ENCODE measurements at regions not wholly inside any gene's neighbourhood (a gene's known extent, or its start where the extent isn't known, plus 50 kb on each side); places are given as distances from the start of the nearest gene placed in this dataset.

DNA sequence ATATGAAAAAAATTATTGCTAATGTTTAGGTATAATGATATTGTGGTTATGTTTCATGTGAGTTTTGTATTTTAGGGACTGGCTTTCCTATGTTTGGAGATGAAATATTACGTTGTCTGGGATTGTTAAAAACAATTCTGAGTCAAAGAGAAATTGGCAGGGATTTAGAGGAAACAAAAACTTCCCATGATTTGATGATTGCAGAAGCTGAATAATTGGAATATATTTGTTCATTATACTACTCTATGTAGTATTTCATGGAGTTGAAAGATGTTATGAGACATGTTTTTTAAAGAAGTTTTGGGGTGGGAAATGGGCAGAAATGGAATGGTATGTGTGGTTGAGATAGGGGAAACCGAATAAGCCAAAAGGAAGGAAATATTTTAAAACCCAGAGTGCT is 1392.9 kb downstream of the EFNB2 start:
- DNase-seq (ENCODE audit: low read depth), result no peak

DNA sequence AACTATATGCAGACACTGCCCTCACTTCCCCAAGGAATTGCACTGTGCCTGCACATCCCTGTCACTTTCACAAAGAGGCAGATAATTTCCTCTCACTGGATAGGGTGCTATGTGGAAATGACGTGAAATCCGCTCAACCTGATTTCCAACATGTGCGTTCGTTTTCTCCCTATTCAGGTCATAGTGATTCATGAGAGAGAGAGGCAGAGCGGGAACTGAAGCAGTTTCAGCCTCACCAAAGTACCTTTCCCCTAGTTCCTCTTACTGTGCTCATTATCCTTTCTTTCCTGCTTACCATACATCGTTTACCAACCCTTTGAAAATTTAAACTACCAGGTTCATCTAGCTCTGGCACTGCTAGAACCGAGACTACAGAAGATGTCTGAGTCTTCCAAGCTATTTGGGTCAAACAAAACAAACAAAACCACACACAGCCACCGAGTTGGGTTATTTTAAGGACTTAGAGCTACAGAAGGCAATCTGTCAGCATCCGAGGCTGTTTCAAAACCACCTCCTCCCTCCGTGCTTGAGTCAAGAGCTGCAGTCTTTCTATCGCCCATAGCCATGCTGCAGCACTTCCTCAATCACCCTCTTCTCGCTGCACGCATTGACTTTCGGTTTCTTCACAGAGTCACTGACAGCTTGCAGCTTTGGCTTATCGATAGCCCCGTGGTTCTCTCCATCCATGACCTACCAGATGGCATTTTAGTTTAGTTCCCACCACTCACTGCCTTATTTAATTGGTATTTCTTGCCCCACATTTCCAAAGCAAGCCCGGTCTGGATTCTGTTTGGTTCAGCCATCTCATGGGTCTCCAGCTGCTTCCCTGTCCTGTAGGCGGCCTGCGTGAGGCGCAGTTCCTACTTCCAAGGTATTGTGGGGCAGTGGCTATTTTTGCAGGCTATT is 1395.8 kb downstream of the EFNB2 start:
- DNase-seq (ENCODE audit: low read depth), result peak; percentile 6

DNA sequence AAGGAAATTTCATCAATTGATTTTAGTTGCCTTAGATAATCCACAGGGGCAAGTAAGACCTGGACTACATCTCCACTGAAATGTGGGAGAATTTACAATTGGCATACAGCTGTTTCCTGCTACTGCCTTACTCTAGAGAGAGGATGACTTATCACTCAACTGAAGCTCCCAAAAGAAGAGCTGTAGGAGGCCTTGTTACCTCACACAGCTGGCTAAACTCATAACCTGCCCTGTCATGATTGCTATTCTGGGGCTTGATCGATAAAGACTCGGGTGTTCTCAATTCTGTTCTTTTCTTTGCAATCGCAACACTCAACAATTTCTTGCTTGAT is 1396.4 kb downstream of the EFNB2 start:
- DNase-seq (ENCODE audit: low read depth), result no peak

DNA sequence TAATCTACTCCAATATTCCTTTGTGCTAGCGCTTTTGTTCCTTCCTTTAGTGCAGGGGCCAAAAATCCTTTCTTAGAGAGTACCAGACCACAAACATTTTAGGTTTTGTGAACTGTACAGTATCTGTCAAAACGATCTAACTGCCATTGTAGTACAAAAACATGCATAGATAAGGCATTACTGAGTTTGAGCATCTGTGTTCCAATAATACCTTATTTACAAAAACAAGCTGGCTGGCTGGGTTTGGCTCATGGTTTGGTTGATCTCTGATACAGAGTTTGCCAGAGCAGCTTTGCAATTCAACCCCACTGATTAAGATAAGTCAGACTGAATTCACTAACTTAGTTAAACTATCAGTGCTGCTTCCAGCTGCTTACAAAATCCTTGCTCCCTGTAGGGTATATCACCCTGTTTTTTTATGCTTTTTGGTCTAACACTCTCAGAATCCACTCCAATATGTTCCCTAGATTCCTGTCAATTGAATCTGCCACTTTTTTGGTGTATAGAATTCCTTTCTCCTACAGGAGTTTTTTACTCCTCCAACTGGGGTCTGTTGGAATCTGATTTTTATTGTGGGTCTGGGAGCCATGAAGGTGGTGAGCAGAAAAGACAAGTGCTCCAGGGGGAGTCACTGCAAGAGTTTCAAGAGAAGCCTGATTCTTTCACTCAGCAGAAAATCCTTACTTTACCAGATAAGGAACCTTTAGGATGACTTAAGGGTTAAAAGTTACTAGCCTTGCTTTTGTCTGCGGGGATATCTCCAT is 1399.4 kb downstream of the EFNB2 start:
- DNase-seq (ENCODE audit: low read depth), result no peak

DNA sequence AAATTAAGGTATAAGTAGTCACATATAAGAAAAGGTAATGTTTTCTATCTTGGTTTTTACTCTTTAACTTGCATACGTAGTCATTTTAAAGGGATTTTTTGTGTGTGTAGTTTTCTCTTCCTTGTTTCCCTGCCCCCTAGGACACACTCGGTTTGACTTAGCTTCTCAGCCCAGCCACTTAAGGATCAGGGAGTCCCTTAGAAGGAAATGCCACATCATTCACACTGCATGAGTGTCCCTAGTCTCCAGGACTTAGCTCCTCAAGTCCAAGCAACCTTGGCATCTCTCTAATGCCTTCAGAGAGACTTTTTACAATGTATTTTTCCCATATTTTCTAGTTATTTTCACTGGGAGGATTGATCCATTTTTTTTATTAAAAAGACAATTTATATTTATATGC is 1407.7 kb downstream of the EFNB2 start:
- no peak for DNase-seq (ENCODE audit: low read depth)

DNA sequence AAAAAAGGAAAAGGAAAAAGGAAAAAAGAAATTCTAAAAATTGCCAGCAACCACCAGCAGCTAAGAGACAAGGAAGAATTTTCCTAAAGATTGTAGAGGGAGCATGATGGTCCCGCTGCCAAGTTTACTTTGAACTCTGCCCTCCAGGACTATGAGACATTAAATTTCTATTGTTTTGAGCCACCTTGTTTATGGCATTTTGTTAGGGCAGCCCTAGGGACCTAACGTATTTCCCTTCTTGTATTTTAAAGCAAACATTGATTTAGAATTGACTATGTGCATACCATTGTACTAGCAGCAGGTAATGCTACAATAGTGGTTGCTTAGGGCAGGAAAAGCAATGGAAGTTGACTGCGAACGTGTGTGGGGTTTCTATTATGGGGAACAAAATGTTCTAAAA is 1414.2 kb downstream of the EFNB2 start:
- DNase-seq (ENCODE audit: low read depth), result no peak

DNA sequence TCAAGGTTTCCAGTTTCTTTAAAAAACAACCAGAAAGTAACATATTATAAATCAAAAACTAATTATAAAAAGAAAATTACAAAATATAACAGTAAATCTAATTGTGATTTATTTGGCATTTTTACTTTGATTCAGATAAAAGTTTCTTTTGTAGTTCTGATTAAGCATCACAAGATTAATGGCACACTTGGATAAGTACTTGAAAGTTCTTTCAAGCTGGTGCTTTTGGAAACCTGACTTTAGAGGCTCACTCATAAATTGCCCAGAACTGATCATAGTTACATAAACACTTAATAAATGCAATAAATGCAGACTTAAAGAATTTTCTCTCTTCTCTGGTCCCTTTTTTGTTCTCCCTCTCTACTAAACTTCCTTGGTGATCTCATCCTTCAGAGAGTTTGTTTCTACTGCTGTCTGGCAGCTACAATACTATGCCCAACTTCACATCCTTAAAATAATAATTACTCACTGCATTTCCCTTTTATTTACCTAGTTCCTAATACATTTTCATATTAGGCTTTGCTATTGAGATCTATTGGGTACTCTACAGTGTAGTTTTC is 1417.0 kb downstream of the EFNB2 start:
- DNase-seq (ENCODE audit: low read depth), result no peak

DNA sequence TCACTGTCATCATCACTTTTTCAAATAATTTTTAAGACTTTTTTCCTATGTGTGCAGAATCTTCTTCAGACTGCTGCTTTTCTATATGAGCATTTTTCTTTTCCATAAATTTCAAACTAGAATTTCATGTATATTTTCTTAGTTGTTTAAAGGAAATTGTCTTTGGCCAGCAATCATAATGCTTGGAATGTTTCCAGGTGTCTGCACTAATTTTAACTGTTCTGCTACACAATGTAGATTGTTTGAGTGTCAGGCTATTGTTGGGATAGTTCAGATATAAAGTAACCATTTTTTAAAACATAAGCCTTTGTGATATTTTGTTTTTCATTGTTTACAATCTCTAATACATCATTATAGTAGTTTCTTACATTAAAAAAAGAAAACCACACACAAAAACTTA is 1418.5 kb downstream of the EFNB2 start:
- no peak for DNase-seq (ENCODE audit: low read depth)

DNA sequence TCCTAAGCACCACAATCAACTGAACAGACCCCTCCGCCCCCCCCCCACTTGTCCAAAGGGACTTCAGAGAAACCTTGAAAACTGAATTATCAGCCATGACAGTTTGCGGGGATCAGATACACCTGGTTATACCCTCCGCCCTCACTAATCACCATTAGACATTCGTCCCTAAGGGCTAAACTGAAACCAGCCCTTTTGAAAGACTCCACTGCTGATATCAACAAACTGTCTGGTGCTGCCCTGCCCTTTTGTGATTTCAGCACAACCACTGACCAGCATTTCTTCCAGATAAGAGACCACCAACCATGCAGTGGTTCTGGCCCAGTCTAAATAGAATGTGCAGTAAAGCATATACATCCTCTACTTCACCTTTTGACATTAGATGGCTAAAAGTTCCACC is 1422.9 kb downstream of the EFNB2 start:
- no peak for DNase-seq (ENCODE audit: low read depth)

DNA sequence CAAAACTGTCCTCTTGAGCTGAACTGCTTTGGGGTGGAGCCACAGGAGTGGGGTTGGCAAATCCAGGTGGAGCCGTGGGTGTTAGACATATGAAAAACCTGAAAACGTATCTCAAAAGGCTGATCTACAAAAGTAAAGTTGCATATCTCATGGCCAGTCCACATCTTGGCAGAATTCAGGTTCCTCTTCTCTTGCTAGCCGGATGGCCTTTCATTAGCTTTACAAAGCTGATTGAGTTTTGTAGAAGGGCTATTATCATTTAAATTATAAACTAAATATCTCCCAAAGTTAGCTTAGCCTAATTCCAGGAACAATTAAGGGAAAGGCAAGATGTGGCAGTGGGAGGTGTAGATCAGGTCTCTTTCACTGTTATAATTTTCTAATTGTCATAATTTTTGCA is 1427.7 kb downstream of the EFNB2 start:
- DNase-seq (ENCODE audit: low read depth), result no peak

DNA sequence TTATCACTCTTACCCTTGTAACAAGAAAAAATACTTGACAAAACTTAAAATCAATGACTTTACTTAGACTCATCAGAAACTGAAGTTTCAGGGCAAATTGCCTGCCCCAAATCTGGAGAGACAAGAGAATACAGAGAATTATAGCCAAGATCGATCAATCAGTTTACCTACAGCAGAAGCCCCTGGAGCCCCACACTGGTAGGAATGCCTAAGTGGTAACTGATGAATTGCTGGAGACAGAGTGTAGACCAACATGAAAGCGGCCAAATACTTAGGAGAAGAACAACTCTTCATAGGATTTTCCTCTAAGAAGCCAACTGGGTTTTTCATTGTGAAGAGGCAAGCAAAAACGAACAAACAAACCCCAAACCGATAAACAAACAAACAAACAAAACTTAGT is 1430.0 kb downstream of the EFNB2 start:
- DNase-seq (ENCODE audit: low read depth), result no peak

DNA sequence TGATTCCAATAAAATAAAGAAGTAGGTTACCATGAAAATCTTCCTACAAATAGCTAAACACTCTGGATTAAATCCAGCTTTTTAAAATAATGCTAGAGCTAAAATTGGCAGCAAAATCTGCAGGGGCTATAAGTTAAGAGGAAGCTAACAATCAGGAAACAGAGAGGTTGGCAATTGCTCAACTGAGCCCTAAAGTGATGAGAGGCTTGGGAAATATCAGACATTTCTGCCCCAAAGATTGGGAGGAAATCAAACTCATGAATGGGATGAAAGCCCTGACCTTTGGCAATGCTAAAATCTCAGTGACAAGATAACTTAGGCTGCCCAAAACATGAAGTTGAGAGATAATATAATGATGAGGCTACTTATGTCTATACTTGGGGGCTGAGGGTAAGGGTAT is 1437.9 kb downstream of the EFNB2 start:
- DNase-seq (ENCODE audit: low read depth), result no peak

DNA sequence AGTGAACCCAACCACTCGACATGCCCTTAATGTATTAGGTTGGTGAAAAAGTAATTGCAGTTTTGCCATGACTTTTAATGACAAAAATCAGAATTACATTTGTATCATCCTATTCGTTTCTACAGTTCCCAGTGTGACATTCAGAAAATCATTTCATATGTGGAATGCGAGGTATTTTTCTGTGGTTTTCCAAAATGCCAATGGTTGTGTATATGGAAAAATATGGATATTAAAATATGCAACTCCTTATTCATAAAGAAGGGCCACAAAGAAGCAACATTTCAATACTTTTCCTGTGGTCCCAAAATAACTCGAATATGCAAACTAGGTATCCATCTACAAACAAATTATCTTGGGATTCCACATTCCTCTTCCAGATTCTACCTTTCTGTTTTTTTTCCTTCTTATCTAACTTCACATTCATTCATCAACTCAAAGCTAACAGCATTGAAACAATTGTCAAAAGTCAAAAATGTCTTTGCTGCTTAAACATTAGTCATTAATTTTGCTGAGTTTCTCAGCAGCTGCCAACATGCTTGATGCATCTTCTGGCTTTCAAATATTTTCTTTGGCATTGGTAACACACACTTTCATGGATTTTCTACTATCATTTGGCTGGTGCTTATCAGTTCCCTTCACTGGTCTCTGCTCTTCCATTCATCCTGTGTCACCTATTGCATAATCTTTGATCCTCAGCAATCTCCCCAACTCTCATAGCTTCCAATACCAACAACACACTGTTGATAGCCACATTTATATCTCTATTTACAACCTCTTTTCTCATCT is 1445.4 kb downstream of the EFNB2 start:
- no peak for DNase-seq (ENCODE audit: low read depth)

DNA sequence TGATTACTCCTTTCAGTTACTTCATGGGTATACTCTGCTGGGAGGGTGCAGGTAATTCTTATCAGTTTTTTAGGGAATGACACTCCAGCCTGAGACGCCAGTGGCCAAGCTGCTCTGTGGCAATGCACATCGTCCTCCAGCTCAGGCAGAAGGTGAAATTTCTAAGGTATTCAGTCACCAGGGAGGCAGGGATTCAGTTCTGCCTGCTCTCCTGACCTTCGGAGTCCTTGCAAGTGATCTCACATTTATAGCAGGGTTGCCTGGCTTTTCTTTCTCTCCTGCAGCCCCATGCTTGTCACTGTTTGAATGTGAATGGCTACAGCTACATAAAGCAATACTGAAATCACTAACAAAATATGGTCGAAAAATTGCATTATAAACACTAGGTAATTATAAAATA is 1447.5 kb downstream of the EFNB2 start:
- no peak for DNase-seq (ENCODE audit: low read depth)

DNA sequence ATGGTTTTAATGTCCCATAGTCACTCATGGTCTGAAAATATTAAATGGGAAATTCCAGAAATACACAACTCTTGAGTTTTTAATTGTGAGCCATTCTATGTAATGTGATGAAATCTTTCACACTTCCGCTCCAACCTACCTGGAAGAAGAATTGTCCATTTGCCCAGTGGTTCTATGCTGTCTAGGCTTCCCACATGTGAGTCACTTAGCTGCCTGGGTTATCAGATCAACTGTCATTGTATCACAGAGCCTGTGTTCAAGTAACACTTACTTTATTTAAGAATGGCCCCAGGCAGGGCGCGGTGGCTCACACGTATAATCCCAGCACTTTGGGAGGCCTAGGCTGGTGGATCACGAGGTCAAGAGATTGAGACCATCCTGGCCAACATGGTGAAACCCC is 1450.5 kb downstream of the EFNB2 start:
- DNase-seq (ENCODE audit: low read depth), result no peak

DNA sequence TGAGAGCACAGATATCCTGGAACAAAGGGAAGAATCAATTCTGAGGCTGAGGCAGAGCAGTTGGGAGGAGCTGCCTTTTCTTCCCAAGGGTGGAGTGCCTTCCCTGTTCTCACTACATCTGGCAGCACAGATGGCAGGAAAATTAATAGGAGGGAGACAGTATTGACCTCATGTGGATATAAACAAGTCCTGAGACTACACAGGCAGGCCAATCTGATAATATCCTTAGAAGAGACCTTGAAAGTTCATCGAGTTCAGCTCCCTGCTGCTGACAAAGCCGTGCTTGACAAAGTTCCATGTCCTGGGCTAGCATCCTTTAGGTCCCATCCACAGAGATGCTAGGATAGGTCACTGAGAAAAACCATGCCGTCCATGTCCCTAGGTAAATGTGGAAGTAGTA is 1451.5 kb downstream of the EFNB2 start:
- DNase-seq (ENCODE audit: low read depth), result no peak

DNA sequence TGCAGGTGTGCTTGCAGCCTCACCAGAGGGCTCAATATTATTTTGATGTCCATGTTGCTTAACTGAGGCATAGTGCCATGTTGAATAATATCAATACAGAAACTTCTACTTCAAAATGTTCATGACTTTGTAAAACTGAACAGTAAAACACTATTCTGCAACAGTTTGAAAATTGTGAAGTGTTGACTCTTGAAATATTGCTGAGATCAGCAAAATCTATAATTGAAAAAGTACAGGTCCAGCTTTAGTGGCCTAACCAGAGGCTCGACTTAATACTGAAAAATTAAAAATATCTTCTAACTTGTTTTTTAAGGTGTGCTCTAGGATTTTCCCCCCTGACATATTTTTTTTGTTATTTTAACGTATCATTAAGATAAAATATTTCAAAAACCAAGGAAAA is 1460.7 kb downstream of the EFNB2 start:
- no peak for DNase-seq (ENCODE audit: low read depth)

DNA sequence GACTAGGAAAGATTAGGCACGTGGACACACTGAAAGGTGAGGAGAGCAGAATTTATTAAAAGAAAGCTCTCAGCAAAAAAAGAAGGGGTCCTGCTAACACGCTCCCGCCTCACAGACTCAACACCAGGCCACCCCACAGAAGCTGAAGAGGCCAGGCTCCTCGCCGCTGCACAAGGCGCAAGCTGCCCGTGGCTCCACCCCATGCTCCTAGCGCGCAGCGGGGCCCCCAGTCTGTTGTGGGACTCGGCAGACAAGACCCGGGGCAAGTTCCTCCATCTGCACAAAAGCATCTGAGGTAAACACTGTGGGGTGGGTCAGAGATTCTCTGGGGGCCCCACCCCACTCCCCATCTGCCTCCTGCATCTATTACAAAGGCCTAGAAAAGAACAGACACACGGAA is 1462.4 kb downstream of the EFNB2 start:
- no peak for DNase-seq (ENCODE audit: low read depth)

DNA sequence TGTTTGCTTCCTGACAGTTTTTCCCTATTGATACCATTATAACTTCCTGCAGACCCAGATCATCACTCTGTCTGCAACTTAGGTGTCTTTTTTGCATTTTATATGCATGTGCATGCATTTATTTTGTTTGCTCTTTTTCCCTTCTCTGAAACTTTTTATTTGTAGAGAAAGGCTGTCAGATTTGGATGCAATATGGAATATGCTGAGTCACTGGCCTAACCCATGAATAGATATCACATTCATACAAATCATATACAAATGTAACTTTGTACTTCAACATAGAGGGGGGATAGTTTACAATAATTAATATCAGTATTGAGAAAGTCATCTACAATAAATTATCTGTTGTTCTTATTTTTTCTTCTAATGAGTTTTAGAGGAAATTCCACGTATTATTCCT is 1465.0 kb downstream of the EFNB2 start:
- no peak for DNase-seq (ENCODE audit: low read depth)

DNA sequence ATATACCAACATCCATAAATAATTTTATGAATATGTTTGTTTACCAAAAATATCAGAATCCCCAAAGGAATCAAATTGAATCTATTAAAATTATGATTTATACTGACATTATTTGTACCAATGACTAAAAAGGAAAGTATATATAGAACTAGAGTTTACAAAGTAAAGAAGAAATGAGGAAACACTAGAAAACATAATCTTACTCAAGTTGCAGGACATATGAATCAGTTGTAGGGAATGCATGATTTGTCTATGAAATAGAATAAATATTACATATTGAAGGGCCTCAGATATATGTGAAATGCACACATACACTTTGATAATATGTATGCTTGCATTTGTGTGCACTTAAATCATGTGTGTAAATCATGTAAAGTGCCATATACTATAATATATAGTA is 1466.4 kb downstream of the EFNB2 start:
- no peak for DNase-seq (ENCODE audit: low read depth)

DNA sequence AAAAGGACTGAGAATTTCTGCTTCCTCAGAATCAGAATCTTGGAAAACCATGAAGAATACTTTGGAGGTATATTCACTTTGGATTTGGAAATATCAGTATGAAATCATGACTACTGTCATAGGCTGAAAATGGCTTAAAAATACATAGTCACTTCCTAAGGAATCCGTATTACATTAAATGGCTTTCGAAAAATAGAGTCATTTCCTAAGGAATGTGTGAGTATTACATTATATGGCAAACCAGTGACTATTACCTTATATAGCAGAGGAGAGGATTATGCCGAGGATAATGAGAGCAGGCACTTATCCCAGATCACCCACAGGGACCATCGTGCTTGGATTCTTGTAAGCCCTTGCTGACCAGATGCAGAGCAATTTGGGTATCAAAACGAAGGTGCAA is 1471.8 kb downstream of the EFNB2 start:
- no peak for DNase-seq (ENCODE audit: low read depth)

DNA sequence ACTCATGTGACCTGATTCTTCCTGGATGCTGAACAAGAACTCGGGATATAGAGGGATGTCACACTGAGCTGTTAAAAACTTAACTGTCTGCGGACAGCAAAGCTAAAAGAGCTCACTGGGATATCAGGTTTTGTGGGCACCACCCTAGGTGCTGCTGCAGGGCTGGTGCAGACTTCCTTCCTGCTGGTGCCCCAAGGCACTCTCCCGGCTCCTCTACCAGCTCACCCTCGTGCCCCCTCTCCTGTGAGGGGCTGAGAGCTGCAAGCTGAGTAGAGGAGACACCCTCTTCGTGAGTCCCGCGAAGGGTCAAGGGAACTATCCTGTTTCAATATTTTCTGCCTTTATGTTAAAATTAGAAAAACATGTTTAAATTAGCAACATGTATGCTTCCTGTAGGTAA is 1475.7 kb downstream of the EFNB2 start:
- no peak for DNase-seq (ENCODE audit: low read depth)

DNA sequence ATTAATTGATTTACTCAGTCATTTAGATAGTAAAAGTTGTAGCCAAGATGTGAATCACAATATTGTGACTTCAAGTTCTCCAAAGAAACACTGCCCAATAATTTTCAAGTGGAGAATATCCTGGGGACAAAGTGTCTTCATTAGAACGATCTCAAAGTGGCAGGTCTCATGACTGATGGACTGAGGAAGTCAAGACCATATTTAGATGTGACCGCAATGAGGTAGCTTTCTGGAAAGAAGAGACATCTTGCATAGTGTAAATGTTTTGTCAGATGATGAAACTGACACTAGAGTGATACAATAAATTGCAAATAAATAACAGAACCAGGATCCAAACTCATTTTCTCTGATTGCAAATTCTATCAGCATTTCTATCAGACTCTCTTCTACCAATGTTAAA is 1476.9 kb downstream of the EFNB2 start:
- no peak for DNase-seq (ENCODE audit: low read depth)
